GM19395 (cell line): ENCODE measurements at regions not wholly inside any gene's neighbourhood (a gene's known extent, or its start where the extent isn't known, plus 50 kb on each side); places are given as distances from the start of the nearest gene placed in this dataset.

ENCODE experiments used
- ATAC-seq: cut with Tn5 transposase; IDR thresholded peaks from one replicate; pipeline ENCODE4 v1.9.1; 2021; ENCODE audit warnings: mild to moderate bottlenecking, moderate library complexity; ENCODE audit not compliant: unreplicated experiment

- no peak for ATAC-seq
Measured at GRCh38 chr12:116654226-116654743, 83.6 kb downstream of the SPRING1 start.

GRCh38 chr12:116651089-116651488, 86.8 kb downstream of the SPRING1 start:
- no peak for ATAC-seq

- ATAC-seq = no peak
Measured at GRCh38 chr12:116650585-116651087, 87.2 kb downstream of the SPRING1 start.

- ATAC-seq = no peak
Measured at GRCh38 chr12:116650062-116650461, 87.8 kb downstream of the SPRING1 start.

- ATAC-seq = no peak
Measured at GRCh38 chr12:116647813-116648212, 88.6 kb downstream of the MAP1LC3B2 start.

GRCh38 chr12:116646901-116647300, 87.7 kb downstream of the MAP1LC3B2 start:
- ATAC-seq = no peak

GRCh38 chr12:116644806-116645205, 85.6 kb downstream of the MAP1LC3B2 start:
- ATAC-seq = no peak

- ATAC-seq = no peak
Measured at GRCh38 chr12:116642683-116643082, 83.5 kb downstream of the MAP1LC3B2 start.

GRCh38 chr12:116642106-116642505, 82.9 kb downstream of the MAP1LC3B2 start:
- ATAC-seq = no peak

GRCh38 chr12:116640281-116640680, 81.1 kb downstream of the MAP1LC3B2 start:
- no peak for ATAC-seq

- no peak for ATAC-seq
Measured at GRCh38 chr12:116639765-116640164, 80.6 kb downstream of the MAP1LC3B2 start.

- ATAC-seq = no peak
Measured at GRCh38 chr12:116638376-116638775, 79.2 kb downstream of the MAP1LC3B2 start.

- no peak for ATAC-seq
Measured at GRCh38 chr12:116637589-116638150, 78.5 kb downstream of the MAP1LC3B2 start.

GRCh38 chr12:116636608-116637519, 77.7 kb downstream of the MAP1LC3B2 start:
- no peak for ATAC-seq

GRCh38 chr12:116635487-116635886, 76.3 kb downstream of the MAP1LC3B2 start:
- ATAC-seq = no peak

GRCh38 chr12:116633476-116633875, 74.3 kb downstream of the MAP1LC3B2 start:
- ATAC-seq = no peak

- ATAC-seq = no peak
Measured at GRCh38 chr12:116631619-116632018, 72.4 kb downstream of the MAP1LC3B2 start.

GRCh38 chr12:116630762-116631161, 71.6 kb downstream of the MAP1LC3B2 start:
- no peak for ATAC-seq

GRCh38 chr12:116629480-116629879, 70.3 kb downstream of the MAP1LC3B2 start:
- ATAC-seq = no peak

- no peak for ATAC-seq
Measured at GRCh38 chr12:116628989-116629388, 69.8 kb downstream of the MAP1LC3B2 start.

- no peak for ATAC-seq
Measured at GRCh38 chr12:116628450-116628793, 69.2 kb downstream of the MAP1LC3B2 start.
